CD4-positive, alpha-beta T cell treated with Interferon gamma for 1 hour (primary cell): ENCODE measurements at regions not wholly inside any gene's neighbourhood (a gene's known extent, or its start where the extent isn't known, plus 50 kb on each side); places are given as distances from the start of the nearest gene placed in this dataset.

Source experiments
- DNase-seq: peaks from one replicate; pipeline ENCODE4 v3.0.0-alpha.2; 2020

DNA sequence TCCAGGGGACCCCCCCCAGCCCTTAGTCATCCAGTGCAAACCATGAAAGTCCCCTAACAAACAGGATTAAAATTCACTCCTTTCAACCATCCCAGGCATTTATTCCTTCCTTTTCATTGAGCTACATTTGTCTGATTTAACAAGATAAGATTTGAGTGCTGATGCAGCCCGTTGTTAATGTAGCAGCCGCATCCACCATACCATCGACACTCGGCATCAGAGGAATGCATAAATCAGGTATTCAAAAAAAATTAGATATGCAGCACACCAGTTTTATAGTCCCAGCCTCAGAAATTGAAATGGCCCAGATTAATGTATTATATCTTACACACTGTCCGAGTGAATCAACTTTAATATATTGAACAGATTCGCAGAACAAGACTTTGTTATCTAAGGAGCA, 676.5 kb upstream of the FANCL start:
- no peak for DNase-seq

DNA sequence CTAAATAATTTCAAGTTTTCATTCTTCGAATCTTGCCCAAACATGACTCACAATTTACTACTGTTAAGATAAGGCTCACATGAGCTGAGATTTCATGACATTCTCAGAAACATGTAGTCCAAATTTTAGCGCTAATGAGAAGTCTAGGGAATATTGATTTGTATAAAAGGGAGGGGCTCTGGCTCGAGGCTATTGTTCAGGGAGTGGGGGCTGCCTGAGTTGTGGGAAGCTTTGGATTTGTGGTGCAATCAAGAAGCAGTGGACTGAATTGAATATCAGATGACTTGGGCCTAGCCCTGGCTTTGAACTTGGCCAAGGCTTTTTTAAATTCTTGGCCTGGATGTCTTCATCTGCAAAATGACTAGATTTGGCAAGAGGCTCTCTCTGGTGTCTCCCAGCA, 674.9 kb upstream of the FANCL start:
- no peak for DNase-seq

DNA sequence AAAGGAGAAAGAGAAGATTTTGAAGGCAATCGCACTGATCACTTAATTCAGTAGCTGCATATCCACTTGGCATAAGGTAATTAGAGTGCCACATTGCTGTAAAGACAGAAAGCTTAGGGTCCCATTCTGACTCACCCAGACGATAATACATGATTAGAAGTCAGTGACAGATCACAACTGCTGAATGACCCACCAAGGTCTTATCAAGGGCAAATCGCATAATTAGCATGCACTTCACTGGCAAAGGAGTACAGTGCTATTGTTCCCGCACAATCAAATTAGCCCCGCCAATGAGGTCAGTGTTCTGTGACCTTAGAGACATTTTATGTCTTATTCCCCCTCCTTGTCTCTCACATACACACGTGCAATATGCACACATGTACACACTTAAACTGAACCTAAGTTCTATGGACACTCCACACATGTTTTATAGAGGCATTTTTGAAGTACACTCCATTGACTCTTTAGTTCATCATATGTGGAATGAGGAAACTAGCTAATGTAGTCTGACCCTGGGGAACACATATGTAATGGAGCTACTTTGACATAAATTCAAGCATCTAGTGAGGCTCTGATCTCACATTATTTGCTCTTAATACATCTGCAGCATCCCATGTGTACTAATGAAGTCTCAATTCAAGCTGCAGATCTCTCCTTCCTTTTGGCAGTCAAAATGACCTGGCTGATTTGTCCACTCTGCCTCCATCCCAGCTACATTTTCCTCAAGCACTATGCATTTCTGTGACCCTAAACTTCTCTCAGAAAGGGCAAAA, 673.8 kb upstream of the FANCL start:
- no peak for DNase-seq

DNA sequence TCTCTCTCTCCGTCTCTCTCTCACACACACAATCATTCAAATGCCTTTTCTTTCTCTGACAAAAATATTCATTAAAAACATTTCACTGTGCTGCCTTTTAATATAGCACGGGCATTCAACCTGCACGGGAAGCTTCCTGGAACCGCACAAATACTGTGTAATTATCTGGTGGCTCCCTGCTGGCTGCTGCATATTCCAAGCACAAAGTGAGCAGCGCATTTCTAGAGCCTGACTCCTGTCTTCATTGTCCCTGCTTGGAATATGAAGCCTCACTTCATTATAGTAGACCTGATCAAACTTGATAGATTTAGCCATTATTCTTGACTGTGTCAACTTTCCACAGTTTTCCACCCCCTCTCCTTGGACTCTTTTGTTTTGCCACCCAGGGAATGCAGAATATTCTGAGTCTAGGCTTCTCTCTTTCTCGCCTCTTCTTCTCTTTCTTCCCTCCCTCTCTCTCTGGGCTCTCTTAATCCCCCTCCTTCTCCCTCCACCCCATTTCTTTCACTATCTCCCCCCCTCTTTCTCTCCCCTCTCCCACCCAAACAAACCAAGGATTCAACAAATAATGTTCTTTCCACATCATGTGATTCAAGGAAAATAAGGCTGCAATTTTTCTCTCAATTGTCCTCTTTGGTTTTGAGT, 672.1 kb upstream of the FANCL start:
- DNase-seq, result no peak

DNA sequence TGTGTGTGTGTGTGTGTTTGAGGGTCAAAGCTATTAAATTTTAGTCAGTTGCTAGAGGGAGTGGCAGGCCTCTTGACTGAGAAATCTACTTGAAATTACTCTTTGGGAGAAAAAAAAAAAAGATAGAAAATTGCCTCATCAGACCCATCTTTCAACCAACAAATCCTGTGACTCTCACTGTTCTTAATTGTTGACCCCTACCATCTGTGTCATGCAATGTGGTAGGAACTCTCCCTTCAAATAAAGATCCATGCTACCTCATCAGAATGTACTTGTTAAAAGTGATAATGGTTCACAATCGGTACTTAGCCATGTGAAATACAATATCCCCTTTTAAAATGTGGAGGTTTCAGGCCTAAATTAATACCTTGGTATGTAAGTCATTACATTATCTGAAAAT, 670.8 kb upstream of the FANCL start:
- DNase-seq, result no peak

DNA sequence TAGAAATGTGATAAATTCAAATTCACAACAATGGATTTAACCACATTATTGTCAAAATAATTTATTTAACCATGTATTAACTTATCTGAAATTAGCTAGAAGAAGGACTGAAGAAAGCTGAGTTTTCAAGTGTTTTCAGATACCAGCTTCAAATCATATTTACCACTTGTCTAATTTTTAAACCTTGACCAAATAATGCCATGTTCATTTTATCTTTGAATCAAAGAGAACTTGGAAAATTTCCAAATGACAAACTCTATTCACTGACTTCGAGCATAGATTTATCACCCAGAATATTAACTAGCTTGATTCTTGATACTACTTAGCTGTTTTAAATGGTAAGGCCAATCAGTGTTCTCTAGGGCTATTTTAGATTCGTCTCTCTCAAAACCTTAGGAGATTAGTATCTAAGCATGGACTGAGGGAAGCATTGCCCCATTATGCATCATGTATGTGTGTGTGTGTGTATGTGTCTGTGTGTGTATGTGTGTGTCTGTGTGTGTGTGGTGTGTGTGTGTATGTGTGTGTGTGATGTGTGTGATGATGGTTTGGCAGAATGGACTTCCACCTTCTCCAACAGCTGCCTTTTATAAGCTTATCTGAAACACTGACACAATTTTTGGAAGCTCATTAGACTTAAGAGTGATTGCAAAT, 667.5 kb upstream of the FANCL start:
- DNase-seq, result no peak

DNA sequence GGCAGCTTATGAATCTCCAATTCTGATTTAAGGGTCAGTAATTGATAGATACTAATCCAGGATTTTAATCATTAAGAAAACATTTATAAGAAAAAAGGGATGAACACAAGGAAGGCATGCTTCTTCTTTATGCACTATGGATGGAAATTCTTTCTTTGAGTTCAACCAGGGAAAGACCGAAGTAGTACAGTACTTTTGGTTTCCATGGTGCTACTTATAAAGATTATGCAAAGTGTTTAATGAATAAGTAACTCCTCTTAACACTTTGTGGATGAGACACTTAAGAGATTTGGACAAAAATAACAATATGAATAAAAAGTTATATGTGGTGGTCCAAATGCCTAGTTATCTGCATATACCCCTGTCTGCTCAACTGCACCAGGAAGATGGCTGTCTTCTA, 666.5 kb upstream of the FANCL start:
- no peak for DNase-seq

DNA sequence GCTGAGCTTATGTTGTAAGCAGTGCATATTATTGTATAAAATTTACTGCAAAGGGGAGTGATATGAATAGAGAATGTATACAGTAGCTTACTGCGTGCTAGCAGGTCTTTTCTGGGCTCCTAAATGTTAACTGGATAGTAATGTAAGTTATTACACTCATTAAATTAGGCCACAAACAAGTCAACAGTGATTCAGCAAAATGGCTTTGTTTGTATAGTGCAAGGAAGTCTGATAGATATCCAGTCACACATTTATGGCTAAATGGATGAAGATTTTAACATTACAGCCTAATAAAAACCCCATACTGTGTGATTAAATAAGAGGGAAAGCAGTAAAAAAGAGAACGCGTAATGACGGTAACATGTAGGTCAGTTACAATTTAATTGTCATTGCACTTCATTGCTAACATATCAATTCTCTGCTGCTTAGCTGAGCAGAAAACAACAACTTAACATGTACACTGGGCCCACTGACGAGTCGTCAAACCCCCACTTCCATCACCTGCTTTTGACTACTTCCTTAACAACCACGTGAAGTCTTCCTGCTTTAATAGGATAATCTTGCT, 665.0 kb upstream of the FANCL start:
- DNase-seq, result no peak

DNA sequence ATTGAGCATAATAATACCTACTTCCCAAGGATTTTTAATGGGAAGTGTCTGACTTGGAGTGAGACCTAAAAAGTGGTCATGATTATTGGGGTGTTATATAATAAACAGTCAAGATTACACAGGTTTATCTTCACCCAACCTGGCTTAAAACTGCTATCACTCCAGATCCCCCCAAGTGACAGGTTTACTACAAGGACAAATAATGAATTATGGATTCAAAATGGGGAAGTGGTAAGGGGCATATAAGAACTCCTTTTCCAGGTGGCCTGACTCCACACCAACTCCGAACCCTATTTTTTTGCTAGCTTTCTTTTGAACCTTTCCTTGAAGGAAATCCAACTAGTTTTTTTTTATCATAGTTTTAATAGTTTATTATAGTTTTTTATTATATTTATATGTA, 663.0 kb upstream of the FANCL start:
- DNase-seq, result no peak

DNA sequence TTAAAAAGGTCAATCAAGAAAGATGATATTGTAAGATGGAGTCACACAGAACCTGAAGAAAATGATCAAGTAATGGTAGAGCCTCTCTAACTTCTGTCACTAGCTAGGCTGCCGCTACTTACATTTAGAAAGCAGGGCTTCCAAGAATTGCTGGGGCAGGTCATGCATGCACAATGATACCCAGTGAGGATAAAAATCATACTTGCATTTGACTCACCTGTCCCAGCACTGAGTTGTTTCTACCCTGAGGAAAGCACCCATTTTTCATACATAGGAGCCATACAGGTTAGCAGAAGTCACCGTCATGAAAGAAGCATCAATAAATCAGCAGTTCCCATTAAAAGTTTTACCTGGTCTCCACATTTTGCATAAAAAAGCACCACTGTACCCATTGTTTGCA, 662.3 kb upstream of the FANCL start:
- no peak for DNase-seq

DNA sequence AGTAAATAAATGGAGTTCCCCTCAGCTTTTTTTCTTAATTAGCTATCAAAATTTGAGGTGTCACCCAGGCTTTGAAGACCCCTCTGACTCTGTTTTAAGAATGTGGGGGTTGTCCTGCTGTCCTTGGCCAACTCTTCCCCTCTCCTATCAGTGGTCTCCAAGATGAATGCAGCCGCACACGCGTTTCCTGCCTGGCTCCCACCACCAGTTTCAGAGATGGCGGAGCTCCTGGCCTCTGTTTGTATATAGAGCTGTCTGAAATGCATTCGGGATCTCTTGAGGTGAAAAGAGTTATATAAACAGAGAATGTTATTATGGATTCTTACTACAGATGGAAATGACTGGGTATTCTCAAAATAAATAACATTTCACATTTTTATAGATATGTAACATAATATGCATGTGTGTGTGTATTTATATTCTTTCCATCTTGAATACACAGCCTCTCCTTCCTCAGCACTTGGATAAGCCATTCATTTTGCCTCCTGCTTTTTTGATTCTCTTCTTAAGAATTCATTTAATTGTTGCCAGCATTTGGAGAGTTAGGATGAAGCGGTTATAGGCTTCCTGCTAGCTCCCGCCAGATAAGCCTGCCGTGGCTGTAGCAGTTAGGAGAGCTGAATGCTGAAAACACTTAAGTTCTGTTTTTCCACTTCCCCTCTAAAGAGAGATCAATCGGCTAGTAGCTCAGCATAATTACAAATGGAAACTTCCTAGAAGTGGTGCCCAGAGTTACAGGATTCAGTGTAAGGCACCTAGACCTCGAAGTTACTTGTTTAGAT, 659.3 kb upstream of the FANCL start:
- no peak for DNase-seq

DNA sequence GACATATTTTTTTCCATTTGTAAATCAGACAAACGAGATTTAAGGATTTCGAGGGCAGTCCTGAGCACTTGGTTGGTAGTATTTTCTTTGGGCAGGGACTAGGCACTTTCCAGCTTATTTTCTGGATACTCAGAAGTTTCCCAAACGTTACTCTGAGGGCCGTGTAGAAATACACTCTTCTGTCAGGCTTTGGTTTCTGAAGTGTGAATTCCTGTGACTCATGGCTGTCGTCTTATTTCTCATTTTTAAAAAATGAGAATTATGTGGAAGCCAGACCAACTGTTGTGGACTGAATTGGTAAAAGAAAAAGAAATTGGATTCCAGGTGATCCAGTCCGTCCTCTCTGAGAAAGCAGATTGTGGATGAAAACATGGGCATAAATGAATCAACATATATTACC, 658.6 kb upstream of the FANCL start:
- no peak for DNase-seq

DNA sequence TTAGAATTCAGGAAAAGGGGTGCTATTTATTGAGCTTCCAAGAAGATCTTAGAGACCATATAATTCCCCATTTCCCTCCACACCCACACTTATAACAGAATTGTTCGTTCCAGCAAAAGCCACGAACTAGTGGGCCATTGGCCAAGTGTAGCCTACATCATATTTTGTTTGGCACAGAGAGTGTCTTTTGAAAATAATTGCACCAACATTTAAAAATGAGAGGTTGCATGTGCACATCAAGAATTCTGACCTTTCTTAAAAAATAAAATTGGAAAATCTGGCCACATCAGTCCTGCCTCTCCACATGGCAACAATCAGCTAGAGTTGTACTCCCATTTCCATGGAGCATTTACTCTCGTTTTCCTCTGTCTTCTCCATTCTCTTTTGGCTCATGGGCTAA, 655.5 kb upstream of the FANCL start:
- DNase-seq, result no peak

DNA sequence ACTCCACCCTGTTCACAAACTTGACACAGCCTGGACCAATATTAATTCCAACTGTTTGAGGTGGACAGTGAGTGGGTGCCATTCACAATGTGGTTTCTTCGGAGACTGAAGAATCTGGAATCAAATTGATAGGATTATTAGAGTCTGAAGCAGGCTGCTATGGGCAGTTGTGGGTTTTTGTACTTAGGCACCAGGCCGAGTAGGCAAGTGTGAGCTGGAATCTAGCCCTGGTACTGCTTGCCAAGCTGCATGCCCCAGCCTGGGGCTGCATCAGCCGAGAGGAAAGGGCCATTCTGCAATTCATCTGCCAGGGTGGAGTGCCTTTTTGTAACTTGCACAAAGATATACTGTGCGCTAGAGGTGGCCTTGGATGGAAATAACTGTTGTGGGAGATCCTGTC, 654.7 kb upstream of the FANCL start:
- DNase-seq, result no peak

DNA sequence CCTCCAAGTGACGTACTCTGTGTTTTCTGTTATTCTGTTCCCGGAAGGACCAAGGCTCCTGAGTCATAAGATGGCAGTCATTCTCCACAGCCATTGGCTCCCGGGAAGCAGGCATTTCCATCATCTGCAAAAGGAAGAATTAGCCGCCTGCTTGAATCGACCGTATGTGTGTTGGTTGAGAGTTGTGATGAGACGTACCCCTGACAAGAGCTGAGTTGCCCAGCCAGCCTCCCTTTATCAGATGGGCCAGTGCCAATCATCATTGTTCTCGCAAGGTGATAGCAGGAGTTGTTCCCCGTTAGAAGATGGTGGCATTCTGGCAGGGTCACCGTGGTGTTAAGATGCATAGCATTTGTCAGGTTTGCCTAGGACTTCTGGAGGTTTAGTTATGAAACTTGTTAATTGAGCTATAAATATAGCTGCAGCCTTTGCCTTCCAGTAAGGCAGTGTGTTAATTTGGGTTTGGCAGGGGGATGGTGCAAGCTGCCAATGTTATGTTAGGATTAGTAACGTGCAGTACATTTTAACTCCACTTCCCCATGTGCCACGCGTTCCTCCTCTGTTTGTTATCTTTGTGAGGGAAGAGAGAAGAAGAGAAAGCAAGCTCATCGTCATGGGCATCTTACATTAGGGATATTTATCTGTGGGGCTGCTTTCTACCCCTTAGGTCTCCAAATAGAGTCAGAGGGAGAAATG, 652.7 kb upstream of the FANCL start:
- no peak for DNase-seq

DNA sequence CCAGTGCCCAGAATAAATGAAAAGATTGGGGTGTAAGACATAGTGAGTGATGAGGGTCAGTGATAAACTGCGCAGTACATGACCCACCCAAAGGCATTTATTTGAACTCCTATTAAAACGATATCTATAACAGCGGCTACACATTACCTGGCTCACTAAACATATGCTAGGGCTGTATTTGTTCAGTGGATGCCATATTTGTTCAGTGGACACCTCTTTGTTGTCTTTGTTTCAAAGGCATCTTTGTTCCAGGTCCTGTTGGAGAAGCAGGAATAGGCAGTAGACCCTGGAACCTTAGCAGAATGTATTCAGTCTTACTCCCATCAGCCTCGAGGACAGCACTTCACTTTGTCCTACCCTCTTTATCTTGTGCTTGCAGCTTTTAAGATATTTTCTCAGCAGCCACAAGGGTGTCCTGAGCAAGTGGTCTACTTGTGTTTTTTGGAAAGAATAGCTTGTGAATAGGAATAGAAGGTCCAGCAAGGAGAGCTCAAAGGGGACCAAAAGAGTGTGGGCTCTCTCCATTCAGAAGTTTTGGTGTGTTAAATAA, 650.8 kb upstream of the FANCL start:
- no peak for DNase-seq

DNA sequence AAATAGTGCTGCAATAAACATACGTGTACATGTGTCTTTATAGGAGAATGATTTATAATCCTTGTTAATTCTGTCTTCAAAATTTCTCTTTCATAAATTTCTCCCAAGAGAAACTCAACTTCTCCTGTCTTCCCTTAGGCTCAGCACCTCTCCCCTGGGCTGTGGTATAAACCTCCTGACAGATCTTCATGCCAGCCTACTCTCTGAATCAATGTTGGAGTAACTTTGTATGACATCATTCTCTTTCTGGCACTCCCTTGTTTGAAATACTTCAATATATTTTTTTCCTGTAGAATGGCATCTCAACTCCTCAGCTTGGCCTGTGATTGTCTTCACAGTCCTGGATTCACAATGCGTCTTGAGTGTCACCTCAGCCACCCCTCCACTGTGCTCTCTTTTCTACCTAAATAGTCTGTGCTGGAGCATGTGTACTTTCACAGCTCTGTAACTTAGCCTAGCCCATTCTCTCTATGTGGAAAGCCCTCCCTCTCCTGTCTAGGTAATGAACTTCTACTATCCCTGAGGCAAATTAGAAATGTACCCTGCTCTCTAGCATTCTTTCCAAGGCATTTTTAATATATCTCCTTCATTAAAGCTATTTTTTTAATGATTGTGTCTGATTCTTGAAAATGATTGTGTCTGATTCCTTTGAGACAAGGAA, 649.9 kb upstream of the FANCL start:
- DNase-seq, result no peak

DNA sequence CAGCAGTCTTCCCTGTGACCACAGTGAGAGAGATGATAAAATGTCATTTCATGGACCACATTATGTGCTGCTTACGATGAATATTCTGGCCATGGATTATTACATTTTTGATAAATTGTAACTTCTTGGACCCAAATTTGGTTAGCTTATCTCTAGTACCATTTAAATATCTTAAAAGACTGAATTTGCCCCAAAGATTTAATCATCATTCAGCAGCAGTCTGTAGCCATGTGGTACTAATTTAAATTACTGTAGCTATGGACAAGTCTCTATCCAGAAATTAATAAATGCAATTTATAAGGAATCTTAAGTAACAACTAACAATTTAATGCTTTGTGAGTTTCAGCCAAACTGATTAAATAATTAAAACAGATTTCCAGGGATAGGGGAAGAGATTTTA, 644.9 kb upstream of the FANCL start:
- DNase-seq, result no peak

DNA sequence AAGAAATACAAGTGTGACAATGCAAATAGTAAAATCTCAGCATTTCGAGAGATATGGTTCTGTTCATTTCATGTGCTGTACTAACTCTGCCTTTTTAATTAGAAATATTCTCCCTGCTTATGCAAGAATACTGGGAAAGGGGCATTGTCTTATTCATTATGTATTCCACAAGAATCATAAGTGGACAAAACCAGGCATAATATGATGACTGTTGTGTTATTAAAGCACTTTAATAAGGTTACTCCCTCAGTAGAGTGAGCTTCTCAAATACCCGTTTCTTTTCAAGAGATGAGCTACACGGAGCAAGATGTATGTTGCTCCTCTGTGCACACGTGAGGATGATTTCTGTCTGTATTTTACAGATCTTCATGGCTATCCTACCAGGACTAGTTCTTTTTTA, 638.7 kb upstream of the FANCL start:
- DNase-seq, result no peak

DNA sequence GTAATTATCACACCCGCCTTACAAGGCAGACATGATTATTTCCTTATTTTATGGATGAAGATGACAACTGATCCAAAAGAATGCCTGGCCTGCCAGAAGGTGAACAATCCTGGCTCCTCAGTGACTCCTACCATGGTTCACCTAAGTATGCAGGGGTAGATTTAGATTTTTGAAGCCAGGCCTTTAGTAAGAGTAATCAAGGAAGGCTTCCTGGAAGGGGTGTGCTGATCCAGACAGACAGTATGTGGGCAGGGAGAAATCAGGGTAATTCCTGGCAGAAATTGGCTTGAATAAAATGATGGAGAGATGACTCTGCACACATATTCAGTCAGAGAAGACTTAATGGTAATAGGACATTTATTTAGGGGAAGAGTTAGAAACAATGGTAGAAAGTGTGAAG, 637.7 kb upstream of the FANCL start:
- DNase-seq, result no peak

DNA sequence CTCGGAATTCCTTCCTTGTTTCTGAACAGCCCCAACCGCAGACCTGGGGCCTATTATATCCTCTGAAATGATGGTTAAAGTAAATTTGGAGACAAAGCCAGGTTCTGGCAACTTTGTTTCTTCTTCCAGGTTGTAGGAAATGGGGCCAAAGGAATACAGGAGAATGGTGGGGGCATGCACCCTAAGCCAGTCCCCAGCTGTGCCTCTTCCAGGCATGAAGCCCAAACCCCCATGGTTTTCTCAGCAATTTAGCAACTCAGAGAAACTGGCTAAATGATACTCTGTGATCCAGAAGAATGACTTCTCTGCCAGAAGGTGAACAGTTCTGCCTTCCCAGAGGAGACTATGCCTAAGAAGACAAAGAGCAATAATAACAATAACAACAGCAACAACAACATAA, 635.0 kb upstream of the FANCL start:
- DNase-seq, result no peak

DNA sequence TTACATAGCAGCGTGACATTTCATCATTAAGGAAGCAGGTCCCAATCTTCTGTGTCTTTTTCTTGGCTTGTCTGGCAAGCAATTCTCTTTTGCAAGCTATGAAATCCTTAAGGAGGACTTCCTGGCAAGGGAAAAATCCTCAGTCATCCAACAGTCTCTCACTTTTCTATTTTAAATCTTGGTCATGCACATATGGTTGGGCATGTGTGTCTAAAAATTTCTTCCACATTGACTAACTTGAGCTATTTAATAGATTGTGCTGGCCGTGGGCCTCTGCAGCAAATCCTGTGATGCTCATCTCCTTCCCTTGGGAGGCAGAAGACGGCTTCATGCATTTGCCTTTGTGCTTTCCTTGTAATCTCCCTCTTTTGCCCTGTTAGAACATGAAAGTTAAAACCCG, 634.3 kb upstream of the FANCL start:
- DNase-seq, result no peak
